Testis (tissue), 2 donors: ENCODE measurements at regions not wholly inside any gene's neighbourhood (a gene's known extent, or its start where the extent isn't known, plus 50 kb on each side); places are given as distances from the start of the nearest gene placed in this dataset.
"Not testable (repeated sequence)": the region's sequence is repeated elsewhere in the genome, so short reads cannot be mapped to it uniquely, and the experiment has no call there.

Experiments used
- CTCF ChIP-seq, 3 experiments: fragments of 450-650 bp in 2 of 3; fragments of 200-600 bp in 1 of 3; sonication (generic) in 1 of 3; IDR thresholded peaks; one replicate each; pipeline ENCODE4 v1.5.1; 2016 to 2019; ENCODE audit warnings: antibody characterized with exemption in 3 of 3, mild to moderate bottlenecking in 2 of 3, moderate library complexity in 1 of 3
- POLR2A ChIP-seq: fragments of 450-650 bp; IDR thresholded peaks from one replicate; pipeline ENCODE4 v1.6.1; 2017; ENCODE audit warnings: antibody characterized with exemption, mild to moderate bottlenecking, moderate library complexity

GRCh38 chr13:80871971-80872370 lies 531.0 kb upstream of the SPRY2 start:
- not testable (repeated sequence) for TF ChIP-seq CTCF (IDR thresholded peaks at IDR 0.05); POLR2A
